Right lobe of liver (tissue), 6 donors: ENCODE measurements at regions not wholly inside any gene's neighbourhood (a gene's known extent, or its start where the extent isn't known, plus 50 kb on each side); places are given as distances from the start of the nearest gene placed in this dataset.

Source experiments
- ATAC-seq, 4 donors: fragments of 200-7000 bp; cut with Tn5 transposase; one replicate each; pipeline ENCODE4 v1.9.1; 2020; ENCODE audit warnings: mild to moderate bottlenecking in 4 of 4, moderate library complexity in 4 of 4
- DNase-seq, 3 donors: peaks; one replicate each; pipeline ENCODE4 v3.0.0-alpha.2; 2020
- H3K27ac ChIP-seq, 3 donors: fragments of 200-600 bp; one replicate each; pipeline ENCODE4 v1.8.0; 2022
- H3K27me3 ChIP-seq, 2 donors: fragments of 200-600 bp; one replicate each; pipeline ENCODE4 v1.8.0; 2022
- H3K36me3 ChIP-seq, 4 donors: fragments of 200-600 bp; sonication (generic) in 1 of 4; one replicate each; pipeline versions ENCODE4 v1.5.1 to v1.8.0; 2017 to 2022; ENCODE audit warnings: control low read depth in 1 of 4
- H3K4me1 ChIP-seq, 4 donors: fragments of 200-600 bp; sonication (generic) in 1 of 4; one replicate each; pipeline versions ENCODE4 v1.5.1 to v1.8.0; 2017 to 2022; ENCODE audit warnings: control low read depth in 1 of 4
- H3K4me3 ChIP-seq, 3 donors: fragments of 200-600 bp; one replicate each; pipeline ENCODE4 v1.8.0; 2022
- H3K9me3 ChIP-seq, 4 donors: fragments of 200-600 bp; sonication (generic) in 1 of 4; one replicate each; pipeline versions ENCODE4 v1.5.1 to v1.8.0; 2017 to 2022; ENCODE audit warnings: control low read depth in 1 of 4
- POLR2A ChIP-seq: fragments of 450-650 bp; IDR thresholded peaks from one replicate; pipeline ENCODE4 v1.6.1; 2017; ENCODE audit warnings: antibody characterized with exemption, mild to moderate bottlenecking
- WGBS: methylation state at CpG from one replicate; pipeline ENCODE4 v1.1.6; 2018; ENCODE audit warnings: low coverage, low lambda C conversion rate; ENCODE audit not compliant: insufficient coverage; ENCODE audit errors: missing lambda C conversion rate; 5-methylcytosine and 5-hydroxymethylcytosine counted together
- intact Hi-C, 2 donors: fragments of 100-400 bp; cut with DNase I; formaldehyde crosslinking; loops; one replicate each; pipeline versions ENCODE4 v1.11.2 to v1.14.1; 2022
- TF ChIP-seq, protein P1 (sequence below), 4 donors: fragments of 200-600 bp in 3 of 4; fragments of 450-650 bp in 1 of 4; IDR thresholded peaks; one replicate each; pipeline versions ENCODE4 v1.5.1 to v1.8.0; 2016 to 2022; ENCODE audit warnings: antibody characterized with exemption in 4 of 4, mild to moderate bottlenecking in 2 of 4
- donor health status: DM: no; HTN: yes; CAD: no.
- donor health status: DM: no; HTN: no; CAD: no.
- donor health status: DM: no; HTN: no; CAD: no.
- donor health status: DM: no; HTN: yes; CAD: no.
- donor health status: DM: no; HTN: yes; CAD: no.

DNA sequence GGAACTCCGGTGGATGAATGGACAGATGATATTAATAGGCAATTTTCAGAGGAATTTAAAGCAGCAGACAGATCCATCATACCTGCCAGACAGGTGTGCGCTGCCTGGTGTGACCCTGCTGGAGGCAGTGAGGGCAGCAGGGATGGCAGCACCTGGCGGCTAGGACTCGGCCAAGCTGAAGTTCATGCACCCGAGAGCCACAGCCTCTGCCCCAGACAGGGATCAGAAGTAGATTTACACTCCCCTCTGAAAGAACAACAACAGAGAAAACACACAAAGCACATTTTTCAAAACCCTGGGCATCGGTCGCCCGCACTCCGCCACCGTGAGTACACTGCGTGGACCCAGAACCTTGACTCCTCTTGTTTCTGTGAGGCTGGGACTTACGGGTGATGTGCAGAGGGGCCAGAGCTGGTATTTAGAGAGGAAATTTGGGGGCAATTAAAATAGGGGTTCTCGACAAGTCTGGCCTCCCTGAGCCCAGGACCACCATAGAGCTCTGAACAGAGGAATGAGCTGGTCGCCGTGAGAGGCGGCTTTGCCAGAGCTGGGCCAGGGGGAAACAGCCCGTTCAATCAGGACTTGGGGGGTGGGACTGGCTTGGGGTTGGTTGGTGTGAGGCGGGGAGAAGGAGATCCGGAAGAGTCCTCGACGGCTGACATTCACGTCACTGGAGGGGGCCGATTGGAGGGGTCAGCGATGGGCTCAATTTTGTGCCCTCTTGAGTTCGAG, 101.0 kb downstream of the METRNL start:
- intact Hi-C loops: no loop called here
- H3K4me1 ChIP-seq: no peaks in the 10 kb centered on the region
- 96% methylated on average over 8 of the region's 25 CpGs for WGBS
- H3K27ac ChIP-seq: no peak overlapping the region
- H3K27me3 ChIP-seq: no peaks in the 10 kb centered on the region
- no peak for ATAC-seq
- DNase-seq: peak; percentile 14 to 33 (median 29)
- no peaks in the 10 kb centered on the region for H3K36me3 ChIP-seq
- no peak overlapping the region for H3K4me3 ChIP-seq
- no peaks in the 10 kb centered on the region for H3K9me3 ChIP-seq
- TF ChIP-seq, protein P1, sequence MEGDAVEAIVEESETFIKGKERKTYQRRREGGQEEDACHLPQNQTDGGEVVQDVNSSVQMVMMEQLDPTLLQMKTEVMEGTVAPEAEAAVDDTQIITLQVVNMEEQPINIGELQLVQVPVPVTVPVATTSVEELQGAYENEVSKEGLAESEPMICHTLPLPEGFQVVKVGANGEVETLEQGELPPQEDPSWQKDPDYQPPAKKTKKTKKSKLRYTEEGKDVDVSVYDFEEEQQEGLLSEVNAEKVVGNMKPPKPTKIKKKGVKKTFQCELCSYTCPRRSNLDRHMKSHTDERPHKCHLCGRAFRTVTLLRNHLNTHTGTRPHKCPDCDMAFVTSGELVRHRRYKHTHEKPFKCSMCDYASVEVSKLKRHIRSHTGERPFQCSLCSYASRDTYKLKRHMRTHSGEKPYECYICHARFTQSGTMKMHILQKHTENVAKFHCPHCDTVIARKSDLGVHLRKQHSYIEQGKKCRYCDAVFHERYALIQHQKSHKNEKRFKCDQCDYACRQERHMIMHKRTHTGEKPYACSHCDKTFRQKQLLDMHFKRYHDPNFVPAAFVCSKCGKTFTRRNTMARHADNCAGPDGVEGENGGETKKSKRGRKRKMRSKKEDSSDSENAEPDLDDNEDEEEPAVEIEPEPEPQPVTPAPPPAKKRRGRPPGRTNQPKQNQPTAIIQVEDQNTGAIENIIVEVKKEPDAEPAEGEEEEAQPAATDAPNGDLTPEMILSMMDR (IDR thresholded peaks at IDR 0.05): no peak
- no peak for TF ChIP-seq POLR2A

DNA sequence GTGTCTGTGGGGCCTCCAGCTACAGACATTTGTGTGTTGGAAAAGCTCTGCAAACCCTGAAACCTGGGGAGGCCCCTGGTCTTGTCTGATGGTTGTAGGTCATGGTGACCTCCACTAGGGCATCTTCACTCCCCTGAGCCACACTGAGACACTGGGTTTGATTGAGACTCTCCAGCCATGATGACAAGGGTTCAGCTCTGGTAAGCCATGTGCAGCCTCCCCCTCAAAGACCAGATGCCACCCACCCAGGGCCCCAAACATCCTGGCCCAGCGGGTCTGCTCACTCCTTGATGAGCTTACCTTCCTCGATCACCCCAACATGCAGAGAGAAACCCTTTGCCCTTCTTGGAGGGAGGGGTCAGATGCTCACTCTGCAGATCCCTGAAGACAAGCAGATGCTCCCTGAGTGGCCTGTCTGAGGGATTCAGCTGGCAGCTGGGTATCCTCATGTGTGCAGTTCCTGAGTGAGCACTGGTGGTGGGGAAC, 101.6 kb downstream of the METRNL start:
- intact Hi-C loops: no loop called here
- no peak overlapping the region for H3K4me3 ChIP-seq
- DNase-seq: peak in 1 of 3 donors; percentile 41
- no peaks in the 10 kb centered on the region for H3K9me3 ChIP-seq
- no peaks in the 10 kb centered on the region for H3K27me3 ChIP-seq
- WGBS: no CpG with 5 or more reads among the region's 2 CpGs
- ATAC-seq: no peak
- H3K27ac ChIP-seq: no peak overlapping the region
- no peak for TF ChIP-seq POLR2A
- TF ChIP-seq, protein P1 (IDR thresholded peaks at IDR 0.05): no peak
- no peaks in the 10 kb centered on the region for H3K4me1 ChIP-seq
- H3K36me3 ChIP-seq: no peaks in the 10 kb centered on the region

DNA sequence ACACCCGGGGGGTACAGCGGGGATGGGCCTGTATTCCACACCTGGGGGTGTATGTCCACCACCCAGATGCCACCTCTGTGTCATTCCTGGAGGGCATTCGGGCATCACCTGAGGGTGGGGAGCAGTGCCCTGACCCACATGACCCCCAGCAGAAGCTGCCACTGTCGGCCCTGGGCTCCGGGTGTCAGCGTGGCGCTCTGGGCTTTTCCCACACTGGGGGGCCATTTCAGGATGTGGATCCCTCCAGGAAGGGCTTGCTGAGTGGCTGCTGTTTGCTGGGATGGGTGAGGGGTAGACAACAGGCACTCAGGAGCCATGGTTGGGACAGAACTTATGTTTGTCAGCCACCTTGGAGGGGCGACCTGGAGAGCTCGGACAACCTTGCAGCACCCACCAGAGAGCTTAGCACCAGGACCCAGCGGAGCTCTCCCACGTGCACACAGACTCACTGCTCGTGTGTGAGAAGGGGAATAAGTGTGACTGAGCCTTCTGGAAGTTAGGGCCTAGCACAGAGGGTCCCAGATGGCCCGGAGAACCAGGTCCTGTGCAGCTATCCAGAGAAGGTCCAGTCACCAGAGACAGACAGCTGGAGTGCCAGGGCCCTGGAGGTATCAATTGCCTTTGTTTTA, 102.7 kb downstream of the METRNL start:
- H3K27ac ChIP-seq: no peak overlapping the region
- DNase-seq (peak; percentile 16 to 42 (median 41)), ATAC-seq (no peak)
- intact Hi-C loops: no loop called here
- no peaks in the 10 kb centered on the region for H3K4me1 ChIP-seq
- no peaks in the 10 kb centered on the region for H3K9me3 ChIP-seq
- H3K36me3 ChIP-seq: no peaks in the 10 kb centered on the region
- WGBS: 80% methylated on average over 1 of the region's 13 CpGs
- no peaks in the 10 kb centered on the region for H3K27me3 ChIP-seq
- no peak for TF ChIP-seq POLR2A
- TF ChIP-seq, protein P1 (IDR thresholded peaks at IDR 0.05): no peak
- no peak overlapping the region for H3K4me3 ChIP-seq

DNA sequence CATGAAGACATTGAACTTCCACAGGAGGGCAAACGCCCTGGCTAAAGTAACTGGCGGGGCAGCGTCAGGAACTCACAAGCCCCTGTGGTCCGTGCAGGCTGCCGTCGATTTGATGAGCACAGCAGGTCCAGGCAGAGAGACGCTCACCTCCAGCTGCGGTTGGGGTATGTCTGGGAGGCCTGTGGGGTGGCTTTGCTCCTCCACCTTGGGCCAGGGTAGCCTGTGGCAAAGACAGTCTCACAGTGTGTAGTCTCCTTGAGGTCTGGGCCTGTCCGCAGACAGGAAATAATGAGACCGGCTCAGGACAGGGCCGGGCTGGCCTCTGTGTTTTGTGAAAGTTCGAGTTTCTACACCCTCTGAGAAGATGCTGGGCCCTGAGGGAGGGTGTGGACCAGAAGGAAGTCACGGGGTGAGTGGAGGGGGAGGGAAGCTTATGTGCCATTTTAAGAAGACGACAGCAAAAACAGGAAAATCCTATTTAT, 103.3 kb downstream of the METRNL start:
- TF ChIP-seq POLR2A: no peak
- TF ChIP-seq, protein P1 (IDR thresholded peaks at IDR 0.05): no peak
- ATAC-seq (peak; percentile 44 to 73 (median 66)), DNase-seq (peak; percentile 26 to 51 (median 49))
- intact Hi-C loops: no loop called here
- 43% methylated on average over 5 of the region's 14 CpGs for WGBS
- no peaks in the 10 kb centered on the region for H3K9me3 ChIP-seq
- no peak overlapping the region for H3K4me3 ChIP-seq
- no peaks in the 10 kb centered on the region for H3K4me1 ChIP-seq
- no peak overlapping the region for H3K27ac ChIP-seq
- no peaks in the 10 kb centered on the region for H3K36me3 ChIP-seq
- H3K27me3 ChIP-seq: no peaks in the 10 kb centered on the region
